A549 (cell line): ENCODE measurements at regions not wholly inside any gene's neighbourhood (a gene's known extent, or its start where the extent isn't known, plus 50 kb on each side); places are given as distances from the start of the nearest gene placed in this dataset.

Source experiments
- CHD4 ChIP-seq: fragments of 200-600 bp; sonication (generic); IDR thresholded peaks from 2 replicates; pipeline ENCODE4 v1.6.1; 2016; ENCODE audit warnings: antibody characterized with exemption, mild to moderate bottlenecking, borderline replicate concordance
- CTCF ChIP-seq: fragments of >200 bp; sonication (Bioruptor Twin); formaldehyde crosslinking; IDR thresholded peaks from 3 replicates; pipeline ENCODE4 v1.5.1; 2016
- HMGXB4 ChIP-seq: fragments of 250-450 bp; sonication (Bioruptor Pico); IDR thresholded peaks from 2 replicates; pipeline ENCODE4 v1.5.0; 2021; ENCODE audit warnings: mild to moderate bottlenecking, moderate library complexity, borderline replicate concordance
- POLR2A ChIP-seq: IDR thresholded peaks from 2 replicates; pipeline ENCODE4 v1.6.1; 2012; ENCODE audit warnings: mild to moderate bottlenecking, low read length
- SMC3 ChIP-seq: fragments of >200 bp; sonication (Bioruptor Twin); formaldehyde crosslinking; IDR thresholded peaks from 3 replicates; pipeline ENCODE4 v1.6.1; 2018; ENCODE audit warnings: inconsistent platforms

DNA sequence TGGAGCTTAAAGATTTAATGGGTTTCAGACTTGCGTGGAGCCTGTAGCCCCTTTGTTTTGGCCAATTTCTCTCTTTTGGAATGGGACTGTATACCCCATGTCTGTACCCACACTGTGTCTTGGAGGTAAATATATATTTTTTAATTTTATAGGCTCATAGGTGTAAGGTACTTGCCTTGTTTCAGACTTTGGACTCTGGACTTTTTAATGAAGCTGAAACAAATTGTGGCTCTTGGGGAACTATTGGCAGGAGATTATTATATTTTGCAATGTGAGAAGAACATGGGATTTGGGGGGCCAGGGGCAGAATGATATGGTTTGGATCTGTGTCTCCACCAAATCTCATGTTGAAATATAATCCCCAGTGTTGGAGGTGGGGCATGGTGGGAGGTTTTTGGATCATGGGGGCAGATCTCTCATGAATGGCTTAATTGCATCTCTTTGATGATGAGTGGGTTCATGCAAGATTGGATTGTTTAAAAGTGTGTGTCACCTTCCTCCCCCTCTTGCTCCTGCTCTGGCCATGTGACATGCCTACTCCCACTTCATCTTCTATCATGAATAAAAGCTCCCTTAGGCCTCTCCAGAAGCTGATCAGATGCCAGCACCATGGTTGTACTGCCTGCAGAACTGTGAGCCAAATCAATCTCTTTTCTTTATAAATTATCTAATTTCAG lies 74.1 kb upstream of the ARHGAP20 start:
- TF ChIP-seq CTCF (no peak), POLR2A (no peak), HMGXB4 (CRISPR knock-in tag) (no peak), SMC3 (no peak), CHD4 (no peak)
